AG04450 (cell line): ENCODE measurements at regions not wholly inside any gene's neighbourhood (a gene's known extent, or its start where the extent isn't known, plus 50 kb on each side); places are given as distances from the start of the nearest gene placed in this dataset.

Experiments used
- CTCF ChIA-PET: fragments of 300-600, 350-600 bp; formaldehyde crosslinking; extraction: SDS; loops from one replicate; lab custom pipeline; 2022; ENCODE audit warnings: antibody characterized with exemption, inconsistent platforms; lab: Charles Lee
- POLR2A ChIA-PET: fragments of 350-600 bp; formaldehyde crosslinking; extraction: SDS; loops from one replicate; lab custom pipeline; 2021; ENCODE audit warnings: antibody characterized with exemption, inconsistent platforms; lab: Yijun Ruan, JAX
- DNase-seq: peaks from one replicate; pipeline ENCODE4 v3.0.0-alpha.2; 2011; ENCODE audit warnings: low read depth, low spot score
- H3K27ac ChIP-seq: one replicate; pipeline ENCODE4 v1.5.1; 2012; ENCODE audit warnings: low read depth, low read length, control low read depth
- H3K27me3 ChIP-seq: one replicate; pipeline ENCODE4 v1.6.0; 2012; ENCODE audit warnings: low read length; ENCODE audit not compliant: control insufficient read depth, insufficient read depth
- H3K4me3 ChIP-seq: 2 replicates; pipeline ENCODE4 v1.5.1; 2011; ENCODE audit warnings: mild to moderate bottlenecking, low read depth, low read length, control low read depth
- H3K9me3 ChIP-seq: 2 replicates; pipeline ENCODE4 v1.5.1; 2012; ENCODE audit warnings: low read length; ENCODE audit not compliant: control insufficient read depth, insufficient read depth
- CTCF ChIP-seq: IDR thresholded peaks from 2 replicates; pipeline ENCODE4 v1.5.1; 2011; ENCODE audit warnings: low read depth, low read length, control low read depth, inconsistent platforms

- Histone ChIP-seq H3K27me3 (no peaks in the 10 kb centered on the region), H3K4me3 (no peak overlapping the region), H3K9me3 (peaks cover 12% of the 10 kb centered on the region; the same call in 1 of the 2 replicates), H3K27ac (no peak overlapping the region)
- ChIA-PET POLR2A (no interaction called here), CTCF (no interaction called here)
- TF ChIP-seq CTCF, result no peak
- DNase-seq, result no peak
Observed at GRCh38 chr2:7358865-7359447, 441.7 kb downstream of the RNF144A start.

GRCh38 chr2:7363906-7364305 lies 446.7 kb downstream of the RNF144A start:
- H3K4me3 ChIP-seq, result no peak overlapping the region
- no peak for DNase-seq
- CTCF ChIA-PET, result no interaction called here

GRCh38 chr2:7368211-7368610 lies 451.0 kb downstream of the RNF144A start:
- no peak for TF ChIP-seq CTCF
- Histone ChIP-seq H3K27me3 (no peaks in the 10 kb centered on the region), H3K4me3 (no peak overlapping the region), H3K9me3 (no peaks in the 10 kb centered on the region), H3K27ac (no peak overlapping the region)
- POLR2A ChIA-PET, result no interaction called here
- no peak for DNase-seq
- CTCF ChIA-PET, result no interaction called here

More at GRCh38 chr2:7363906-7364305, 446.7 kb downstream of the RNF144A start:
- H3K27me3 ChIP-seq, result no peaks in the 10 kb centered on the region
- no peak for TF ChIP-seq CTCF
- H3K27ac ChIP-seq, result no peak overlapping the region
- POLR2A ChIA-PET, result no interaction called here
- H3K9me3 ChIP-seq, result no peaks in the 10 kb centered on the region

GRCh38 chr2:7373156-7373555 lies 455.9 kb downstream of the RNF144A start:
- no peaks in the 10 kb centered on the region for H3K27me3 ChIP-seq
- no peak for TF ChIP-seq CTCF
- H3K4me3 ChIP-seq, result no peak overlapping the region
- H3K9me3 ChIP-seq, result no peaks in the 10 kb centered on the region; the same call in 1 of the 2 replicates
- H3K27ac ChIP-seq, result no peak overlapping the region
- no peak for DNase-seq
- ChIA-PET POLR2A (no interaction called here), CTCF (no interaction called here)

GRCh38 chr2:7375901-7376300 lies 458.7 kb downstream of the RNF144A start:
- H3K4me3 ChIP-seq, result no peak overlapping the region
- ChIA-PET CTCF (no interaction called here), POLR2A (no interaction called here)
- H3K27ac ChIP-seq, result no peak overlapping the region
- no peak for TF ChIP-seq CTCF
- peaks cover 5% of the 10 kb centered on the region; the same call in 1 of the 2 replicates for H3K9me3 ChIP-seq
- DNase-seq, result no peak
- H3K27me3 ChIP-seq, result no peaks in the 10 kb centered on the region
